Stimulated activated CD4-positive, alpha-beta T cell treated with anti-CD3 and anti-CD28 coated beads, Interleukin-15, amount 100 ng/mL, for 48 hours (primary cell): ENCODE measurements at regions not wholly inside any gene's neighbourhood (a gene's known extent, or its start where the extent isn't known, plus 50 kb on each side); places are given as distances from the start of the nearest gene placed in this dataset.
"Not testable (repeated sequence)": the region's sequence is repeated elsewhere in the genome, so short reads cannot be mapped to it uniquely, and the experiment has no call there.

Experiments
- DNase-seq, 2 donors: peaks; one replicate each; pipeline ENCODE4 v3.0.0-alpha.2; 2020; ENCODE audit warnings: low read depth in 2 of 2

DNA sequence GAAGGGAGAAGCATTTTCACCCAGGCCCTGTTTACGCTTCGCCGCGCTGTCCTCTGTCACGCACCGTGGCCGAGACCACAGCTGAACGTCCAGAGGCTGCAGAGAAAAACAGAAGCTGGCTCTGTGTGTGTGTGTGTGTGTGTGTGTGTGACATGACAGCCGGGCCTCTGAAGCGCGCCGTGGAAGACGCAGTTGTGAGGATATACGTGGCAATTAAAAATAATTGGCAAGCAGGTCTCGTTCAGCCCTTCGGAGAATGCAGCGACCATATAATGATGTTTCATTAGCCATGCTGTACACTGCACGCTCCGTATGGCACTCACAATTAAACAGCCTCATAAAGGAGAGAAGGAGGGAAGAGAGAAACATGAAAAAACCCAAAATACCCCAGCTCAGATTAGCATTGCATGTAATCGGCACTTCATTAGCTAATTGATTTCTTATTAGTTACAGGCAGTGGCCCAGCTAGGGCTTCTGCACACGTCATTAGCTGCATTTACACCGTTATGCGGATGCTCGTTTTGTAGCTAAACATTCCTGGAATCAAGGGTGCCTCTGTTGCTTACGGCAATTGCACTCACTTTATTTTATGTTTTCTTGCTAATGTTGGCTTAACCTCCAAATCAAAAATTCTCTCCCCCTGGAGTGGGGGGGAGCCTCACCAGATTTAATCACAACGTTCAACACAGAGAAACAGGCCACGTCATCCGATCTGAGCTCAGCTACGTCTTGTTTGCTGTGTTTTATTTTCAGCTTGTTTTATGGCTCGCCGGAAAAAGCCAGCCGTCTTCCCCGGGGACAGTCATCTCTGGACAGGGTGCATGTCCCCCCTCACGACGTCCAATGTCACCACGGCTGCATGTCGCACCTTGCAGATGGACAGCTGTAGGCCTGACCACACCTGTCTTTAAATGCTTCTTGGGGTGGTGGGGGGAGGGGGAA, 74.6 kb upstream of the SHOX start:
- DNase-seq, result no peak

DNA sequence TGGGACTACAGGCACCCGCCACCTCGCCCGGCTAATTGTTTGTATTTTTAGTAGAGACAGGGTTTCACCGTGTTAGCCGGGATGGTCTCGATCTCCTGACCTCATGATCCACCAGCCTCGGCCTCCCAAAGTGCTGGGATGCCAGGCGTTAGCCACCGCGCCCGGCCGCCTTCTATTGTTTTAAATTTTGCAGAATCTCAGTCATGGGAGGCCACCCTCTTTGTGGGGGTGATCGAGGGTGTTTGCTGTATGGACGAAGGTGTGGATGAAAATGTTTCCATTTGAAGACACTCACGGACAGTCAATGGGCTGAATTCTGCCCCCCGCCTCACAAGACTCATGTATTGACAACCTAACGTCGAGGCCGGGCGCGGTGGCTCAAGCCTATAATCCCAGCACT, 73.0 kb upstream of the SHOX start:
- not testable (repeated sequence) for DNase-seq

DNA sequence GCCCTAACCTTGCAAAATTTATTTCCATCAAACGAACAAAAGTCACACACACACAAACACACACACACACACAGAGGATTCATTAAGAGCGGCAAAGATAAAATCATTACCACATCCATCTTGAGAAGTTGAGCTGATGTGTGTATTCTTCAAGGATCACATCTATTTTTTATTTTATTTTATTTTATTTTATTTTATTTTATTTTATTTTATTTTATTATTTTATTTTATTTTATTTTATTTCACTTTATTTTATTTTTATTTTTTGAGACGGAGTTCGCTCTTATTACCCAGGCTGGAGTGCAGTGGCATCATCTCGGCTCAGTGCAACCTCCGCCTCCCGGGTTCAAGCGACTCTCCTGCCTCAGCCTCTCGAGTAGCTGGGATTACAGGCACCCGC, 71.3 kb upstream of the SHOX start:
- DNase-seq, result not testable (repeated sequence)

DNA sequence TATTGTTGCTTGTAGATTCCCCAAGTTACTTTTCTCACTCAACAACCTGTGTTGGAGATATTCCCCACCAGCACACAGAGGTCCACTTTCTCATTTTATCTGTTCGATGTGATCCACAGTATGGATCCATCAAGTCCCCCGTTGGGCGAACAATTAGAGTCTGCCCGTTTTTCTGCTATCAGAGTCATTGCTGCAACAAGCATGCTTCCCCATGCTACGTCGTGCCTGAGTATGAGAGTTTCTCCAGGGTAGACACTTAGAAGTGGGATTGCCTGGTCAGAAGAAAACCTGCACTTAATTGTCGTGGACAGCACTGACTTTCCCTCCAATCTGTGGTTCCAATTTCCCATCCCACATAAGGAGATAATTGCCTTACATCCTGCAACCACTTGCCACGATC, 62.7 kb upstream of the SHOX start:
- no peak for DNase-seq

DNA sequence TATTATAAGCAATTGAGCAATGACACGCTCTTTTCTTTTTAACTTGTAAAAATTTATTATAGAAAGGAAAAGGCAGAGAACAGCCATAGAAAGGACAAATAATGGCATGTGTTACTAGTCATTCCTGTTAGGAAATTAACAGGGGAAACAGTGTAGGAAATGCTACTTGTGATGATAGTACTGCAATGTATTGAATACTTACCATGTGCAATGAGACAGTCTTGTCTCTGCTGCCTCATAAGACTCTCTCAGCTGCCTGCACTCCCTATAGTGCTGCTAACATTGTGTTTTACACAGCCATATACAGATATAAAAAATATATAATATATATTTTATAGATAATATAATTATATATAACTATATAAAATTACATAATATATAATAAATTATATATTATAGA, 62.3 kb upstream of the SHOX start:
- DNase-seq, result no peak

DNA sequence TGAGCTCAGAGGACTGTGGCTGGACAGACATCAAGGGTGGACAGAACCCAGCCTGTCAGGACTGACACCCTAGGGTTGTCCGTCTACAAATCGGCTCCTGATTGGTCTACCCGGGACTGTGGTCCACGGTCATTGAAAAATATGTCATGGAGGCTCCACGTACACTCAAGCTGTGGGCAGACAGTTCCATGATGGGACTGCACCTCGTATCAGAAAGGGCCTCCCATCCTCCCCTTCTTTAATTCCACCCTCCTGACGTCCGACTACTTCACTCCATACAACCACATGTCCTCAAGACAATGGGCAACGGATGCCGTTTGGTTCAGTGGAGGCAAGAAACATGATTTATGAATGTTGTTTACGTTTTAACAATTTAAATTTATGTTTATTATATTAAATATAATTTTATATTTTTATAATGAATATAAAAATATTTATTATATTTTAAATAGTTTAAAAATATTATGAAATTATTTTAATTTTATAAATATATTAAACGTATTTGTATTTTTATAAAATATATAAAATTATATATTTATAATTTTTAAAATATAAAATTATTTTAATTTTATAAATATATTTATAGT, 58.0 kb upstream of the SHOX start:
- no peak for DNase-seq

DNA sequence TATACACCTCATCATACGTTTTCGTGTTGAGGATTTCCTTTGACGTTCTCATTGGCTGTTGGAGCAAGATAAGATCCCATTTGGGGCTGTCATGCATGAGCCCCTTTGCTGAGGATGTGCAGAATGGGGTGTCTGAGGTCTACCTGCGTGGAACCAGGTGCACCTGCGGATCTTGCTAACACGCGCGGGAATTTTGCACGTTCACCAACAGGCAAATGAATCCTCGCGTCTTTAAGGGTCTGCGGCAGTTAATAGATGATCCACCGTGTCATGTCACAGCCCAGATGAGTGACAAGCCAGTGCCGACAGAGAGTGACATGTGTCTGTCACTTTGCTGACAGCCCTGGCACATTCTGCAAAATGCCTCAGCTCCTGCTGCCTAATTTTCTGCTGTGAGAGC, 56.3 kb upstream of the SHOX start:
- no peak for DNase-seq

DNA sequence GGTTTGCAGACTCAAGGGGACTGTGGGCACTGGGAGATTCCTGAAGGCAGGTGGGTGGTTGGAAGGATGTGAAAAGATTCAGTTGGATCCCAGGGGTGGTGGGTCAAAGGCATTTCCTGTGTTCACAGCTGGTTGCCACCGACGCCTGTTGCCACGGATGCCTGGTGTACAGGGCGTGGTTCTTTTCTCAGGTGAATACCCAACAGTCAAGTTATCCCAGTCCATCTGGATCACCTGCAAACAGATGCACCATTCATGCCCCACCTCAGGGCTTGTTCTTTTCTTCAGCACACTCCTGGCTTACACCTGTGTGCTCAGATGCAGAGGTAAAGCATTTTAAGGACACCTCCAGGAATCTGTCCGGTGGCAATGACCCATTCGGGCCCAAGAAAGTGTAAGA, 55.8 kb upstream of the SHOX start:
- DNase-seq, result no peak

DNA sequence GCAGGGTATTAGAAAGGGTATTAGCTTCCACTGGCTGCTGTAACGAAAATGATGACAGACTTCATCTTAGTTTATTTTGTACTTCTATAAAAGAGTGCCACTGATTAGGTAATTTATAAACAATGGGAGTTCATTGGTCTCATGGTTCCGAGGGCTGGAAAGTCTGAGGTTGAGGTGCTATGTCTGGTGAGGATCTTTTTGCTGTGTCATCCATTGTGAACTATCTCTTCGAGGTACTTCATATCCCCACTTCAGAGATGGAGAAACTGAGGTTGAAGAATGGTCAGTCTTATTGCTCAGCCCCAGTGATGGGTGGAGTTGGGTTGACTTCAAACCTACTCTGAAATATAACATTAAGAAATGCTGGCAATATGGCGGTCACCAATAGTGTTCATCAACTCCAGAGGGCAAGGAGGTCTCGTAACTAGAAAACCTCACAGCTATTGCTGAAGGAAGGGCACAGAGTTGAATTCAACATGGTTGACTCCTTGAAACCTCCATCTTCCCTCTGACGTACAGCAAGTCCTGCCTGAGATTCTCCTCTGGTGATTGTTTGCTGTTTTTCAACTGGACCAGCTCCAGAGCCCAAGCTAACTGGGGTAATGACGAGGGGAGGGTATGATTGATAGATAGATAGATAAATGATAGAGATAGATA, 53.6 kb upstream of the SHOX start:
- no peak for DNase-seq

DNA sequence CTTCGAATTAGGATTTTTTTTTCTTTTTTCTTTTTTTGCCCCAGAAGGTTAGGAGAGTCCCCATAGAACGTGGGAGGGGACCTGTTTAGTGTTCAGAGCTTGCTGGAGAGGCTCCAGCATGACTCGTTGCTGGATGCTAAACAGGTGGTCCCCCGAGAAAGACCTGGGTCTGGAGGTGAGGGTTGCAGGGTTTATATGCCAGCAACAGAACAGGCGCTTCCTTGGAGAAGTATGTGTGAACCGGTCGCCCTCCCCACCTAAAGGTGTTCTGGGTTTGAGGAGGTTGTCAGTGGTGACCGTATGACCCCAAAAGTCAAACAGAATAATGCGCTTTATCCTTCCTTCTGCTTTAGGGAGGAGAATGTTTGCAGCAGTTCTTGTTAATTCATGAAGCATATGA, 52.1 kb upstream of the SHOX start:
- DNase-seq, result no peak

DNA sequence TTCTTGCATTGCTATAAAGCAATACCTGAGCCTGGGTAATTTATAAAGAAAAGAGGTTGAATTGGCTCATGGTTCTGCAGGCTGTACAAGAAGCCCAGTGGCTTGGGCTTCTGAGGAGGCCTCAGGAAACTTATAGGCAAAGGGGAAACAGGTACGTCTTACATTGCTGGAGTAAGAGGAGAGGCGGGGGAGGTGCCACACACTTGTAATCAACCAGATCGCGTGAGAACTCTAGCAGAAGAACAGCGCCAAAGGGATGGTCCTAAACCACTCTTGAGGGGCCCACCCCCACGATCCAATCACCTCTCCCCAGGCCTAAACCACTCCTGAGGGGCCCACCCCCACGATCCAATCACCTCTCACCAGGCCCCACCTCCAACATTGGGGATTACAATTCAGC, 50.6 kb upstream of the SHOX start:
- DNase-seq, result no peak
